OCI-LY1 (cell line): ENCODE measurements at regions not wholly inside any gene's neighbourhood (a gene's known extent, or its start where the extent isn't known, plus 50 kb on each side); places are given as distances from the start of the nearest gene placed in this dataset.

Source experiments
- H2AFZ ChIP-seq: fragments of 200-600 bp; sonication (generic), shearing (Covaris generic); 2 replicates; pipeline ENCODE4 v1.6.0; 2014; ENCODE audit warnings: antibody characterized with exemption, mild to moderate bottlenecking, low read length
- H3F3A ChIP-seq: fragments of 200-600 bp; sonication (generic), shearing (Covaris generic); 2 replicates; pipeline ENCODE4 v1.6.0; 2014; ENCODE audit warnings: mild to moderate bottlenecking, antibody characterized with exemption, low read length, moderate library complexity; ENCODE audit not compliant: insufficient read depth
- H3K27ac ChIP-seq: fragments of 200-600 bp; sonication (generic); 2 replicates; pipeline ENCODE4 v1.5.1; 2014; ENCODE audit warnings: low read length, mixed run types, mild to moderate bottlenecking, low read depth; ENCODE audit not compliant: poor library complexity, severe bottlenecking
- H3K27me3 ChIP-seq: fragments of 200-600 bp; sonication (generic); 2 replicates; pipeline ENCODE4 v1.6.0; 2014; ENCODE audit warnings: antibody characterized with exemption, mild to moderate bottlenecking, low read length, moderate library complexity; ENCODE audit not compliant: insufficient read depth
- H3K36me3 ChIP-seq: fragments of 200-600 bp; sonication (generic); 2 replicates; pipeline ENCODE4 v1.6.1; 2014; ENCODE audit warnings: mild to moderate bottlenecking, antibody characterized with exemption, low read length, moderate library complexity, mixed read lengths; ENCODE audit not compliant: insufficient read depth
- H3K4me1 ChIP-seq: fragments of 200-600 bp; sonication (generic); 2 replicates; pipeline ENCODE4 v1.5.1; 2014; ENCODE audit warnings: mild to moderate bottlenecking, low read length, moderate library complexity; ENCODE audit not compliant: insufficient read depth, severe bottlenecking
- H3K4me2 ChIP-seq: fragments of 200-600 bp; sonication (generic), shearing (Covaris generic); 2 replicates; pipeline ENCODE4 v1.6.1; 2014; ENCODE audit warnings: low read length
- H3K4me3 ChIP-seq: fragments of 200-600 bp; sonication (generic); 2 replicates; pipeline ENCODE4 v1.5.1; 2014; ENCODE audit warnings: low read length, low read depth, mild to moderate bottlenecking, mixed read lengths; ENCODE audit not compliant: poor library complexity, severe bottlenecking
- H3K79me2 ChIP-seq: fragments of 200-600 bp; shearing (Covaris generic); 2 replicates; pipeline ENCODE4 v1.6.1; 2016; ENCODE audit warnings: mixed run types, low read length, mixed read lengths; ENCODE audit not compliant: insufficient read depth
- H3K9ac ChIP-seq: fragments of 200-600 bp; sonication (generic), shearing (Covaris generic); 2 replicates; pipeline ENCODE4 v1.6.1; 2014; ENCODE audit warnings: mild to moderate bottlenecking, low read length, mixed read lengths
- H3K9me2 ChIP-seq: fragments of 200-600 bp; sonication (generic), shearing (Covaris generic); 2 replicates; pipeline ENCODE4 v1.6.1; 2014; ENCODE audit warnings: low read depth, mild to moderate bottlenecking, low read length, mixed read lengths
- H3K9me3 ChIP-seq: fragments of 200-600 bp; shearing (Covaris generic); 2 replicates; pipeline ENCODE4 v1.6.1; 2014; ENCODE audit warnings: low read length, mixed read lengths
- H4K20me1 ChIP-seq: fragments of 200-600 bp; sonication (generic), shearing (Covaris generic); 2 replicates; pipeline ENCODE4 v1.6.0; 2016; ENCODE audit warnings: mild to moderate bottlenecking, low read length; ENCODE audit not compliant: insufficient read depth
- EZH2 ChIP-seq: fragments of 200-600 bp; sonication (generic), shearing (Covaris generic); IDR thresholded peaks from 2 replicates; pipeline ENCODE4 v1.8.0; 2017; ENCODE audit warnings: borderline replicate concordance, mixed run types, mild to moderate bottlenecking, antibody characterized with exemption, low read length, moderate library complexity, mixed read lengths
- TF ChIP-seq, protein P1 (sequence below): fragments of 200-600 bp; sonication (generic), shearing (Covaris generic); IDR thresholded peaks from 2 replicates; pipeline ENCODE4 v1.5.1; 2017; ENCODE audit warnings: mild to moderate bottlenecking, antibody characterized with exemption, low read length, moderate library complexity, mixed read lengths

DNA sequence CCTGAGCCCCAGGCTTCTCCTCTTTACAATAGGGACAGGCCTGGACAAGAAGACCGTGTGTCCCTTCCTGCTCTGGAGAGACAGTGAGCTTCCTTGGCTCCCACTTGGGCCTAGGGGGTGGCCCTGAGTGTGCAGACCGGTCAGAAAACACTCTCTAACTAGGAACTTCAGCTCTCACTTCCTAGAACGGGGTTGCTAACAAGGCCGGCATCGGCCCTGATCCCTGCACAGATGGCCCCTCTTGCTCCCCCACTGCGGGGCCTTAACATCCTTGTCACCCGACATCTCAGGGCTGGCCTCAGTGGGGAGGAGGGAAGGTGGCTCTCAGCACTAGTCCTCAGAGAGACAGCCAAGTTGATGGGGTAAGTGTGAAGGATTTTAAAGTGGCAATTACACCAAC is 406.9 kb downstream of the CTTN start:
- Histone ChIP-seq H3K4me1 (no peaks in the 10 kb centered on the region), H4K20me1 (no peaks in the 10 kb centered on the region), H3K9me3 (no peaks in the 10 kb centered on the region), H2AFZ (no peak overlapping the region), H3K9me2 (no peaks in the 10 kb centered on the region), H3K27me3 (no peaks in the 10 kb centered on the region), H3K9ac (no peak overlapping the region), H3K27ac (no peak overlapping the region), H3K36me3 (no peaks in the 10 kb centered on the region), H3K4me3 (no peak overlapping the region), H3F3A (no peaks in the 10 kb centered on the region), H3K79me2 (no peaks in the 10 kb centered on the region), H3K4me2 (no peak overlapping the region)
- TF ChIP-seq EZH2 = no peak
- TF ChIP-seq, protein P1, sequence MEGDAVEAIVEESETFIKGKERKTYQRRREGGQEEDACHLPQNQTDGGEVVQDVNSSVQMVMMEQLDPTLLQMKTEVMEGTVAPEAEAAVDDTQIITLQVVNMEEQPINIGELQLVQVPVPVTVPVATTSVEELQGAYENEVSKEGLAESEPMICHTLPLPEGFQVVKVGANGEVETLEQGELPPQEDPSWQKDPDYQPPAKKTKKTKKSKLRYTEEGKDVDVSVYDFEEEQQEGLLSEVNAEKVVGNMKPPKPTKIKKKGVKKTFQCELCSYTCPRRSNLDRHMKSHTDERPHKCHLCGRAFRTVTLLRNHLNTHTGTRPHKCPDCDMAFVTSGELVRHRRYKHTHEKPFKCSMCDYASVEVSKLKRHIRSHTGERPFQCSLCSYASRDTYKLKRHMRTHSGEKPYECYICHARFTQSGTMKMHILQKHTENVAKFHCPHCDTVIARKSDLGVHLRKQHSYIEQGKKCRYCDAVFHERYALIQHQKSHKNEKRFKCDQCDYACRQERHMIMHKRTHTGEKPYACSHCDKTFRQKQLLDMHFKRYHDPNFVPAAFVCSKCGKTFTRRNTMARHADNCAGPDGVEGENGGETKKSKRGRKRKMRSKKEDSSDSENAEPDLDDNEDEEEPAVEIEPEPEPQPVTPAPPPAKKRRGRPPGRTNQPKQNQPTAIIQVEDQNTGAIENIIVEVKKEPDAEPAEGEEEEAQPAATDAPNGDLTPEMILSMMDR = no peak

DNA sequence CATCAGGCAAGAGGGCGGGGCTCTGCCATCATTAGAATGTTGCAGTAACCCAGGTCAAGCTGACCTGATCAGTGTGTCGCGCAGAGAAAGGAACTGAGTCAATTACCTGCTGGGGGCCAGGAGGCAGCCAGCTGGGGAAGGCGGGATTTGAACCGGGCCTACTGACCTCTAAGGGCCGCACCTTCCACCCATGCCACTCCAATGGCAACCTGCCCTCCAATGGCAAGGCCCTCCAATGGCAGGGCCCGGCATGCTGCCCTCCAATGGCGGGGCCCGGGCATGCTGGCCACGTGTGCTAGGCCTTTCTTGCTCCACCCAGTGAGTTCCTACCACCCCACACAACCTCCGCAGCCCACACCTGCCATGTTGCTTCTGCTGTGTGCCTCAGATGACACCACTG is 407.6 kb downstream of the CTTN start:
- no peak overlapping the region for H3K27ac ChIP-seq
- H3K4me3 ChIP-seq = no peak overlapping the region
- no peaks in the 10 kb centered on the region for H3K9me2 ChIP-seq
- H3K9me3 ChIP-seq = no peaks in the 10 kb centered on the region
- H3K36me3 ChIP-seq = no peaks in the 10 kb centered on the region
- H4K20me1 ChIP-seq = no peaks in the 10 kb centered on the region
- H3K79me2 ChIP-seq = no peaks in the 10 kb centered on the region
- H2AFZ ChIP-seq = no peak overlapping the region
- no peaks in the 10 kb centered on the region for H3F3A ChIP-seq
- no peak overlapping the region for H3K9ac ChIP-seq
- H3K27me3 ChIP-seq = no peaks in the 10 kb centered on the region
- no peak overlapping the region for H3K4me2 ChIP-seq
- H3K4me1 ChIP-seq = no peaks in the 10 kb centered on the region
- TF ChIP-seq, protein P1 = no peak
- TF ChIP-seq EZH2 = no peak

DNA sequence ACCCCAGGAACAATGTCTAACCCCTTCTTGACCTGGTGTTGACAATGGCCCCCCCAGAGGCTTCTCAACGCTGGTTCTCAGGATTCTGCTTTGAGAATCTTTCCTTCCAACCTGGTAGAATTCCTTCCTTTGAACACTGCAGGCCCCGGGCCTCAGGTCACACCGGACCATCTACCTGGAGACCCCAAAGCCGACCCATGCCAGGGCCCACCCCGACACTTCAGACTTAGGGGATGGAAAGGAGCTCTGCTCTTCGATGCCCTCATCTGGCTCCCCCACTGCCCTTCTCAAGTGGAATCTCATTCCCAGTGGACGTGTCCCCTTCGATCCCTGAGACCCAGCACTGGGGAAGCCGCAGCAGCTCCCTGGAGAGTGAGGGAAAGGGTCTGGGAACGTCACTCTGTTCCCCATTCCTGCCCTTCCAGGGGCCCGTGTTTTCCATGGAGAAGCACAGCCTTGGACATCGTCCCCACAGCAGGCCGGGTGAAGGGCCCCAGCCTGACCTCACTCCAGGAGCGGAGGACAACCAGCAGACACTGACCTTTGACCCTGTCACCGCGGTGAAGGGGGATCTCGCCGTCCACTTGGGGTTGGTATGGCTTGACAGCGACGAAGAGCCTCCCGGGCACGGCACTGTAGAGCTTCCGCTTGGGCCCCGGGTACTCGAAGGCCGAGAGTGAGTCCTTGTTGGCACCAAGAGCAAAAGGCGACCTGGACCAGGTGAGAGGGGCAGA is 408.3 kb downstream of the CTTN start:
- Histone ChIP-seq H3K9ac (no peak overlapping the region), H3K9me2 (no peaks in the 10 kb centered on the region), H2AFZ (no peak overlapping the region), H3K4me3 (no peak overlapping the region), H3K27ac (no peak overlapping the region), H3K9me3 (no peaks in the 10 kb centered on the region), H3K27me3 (no peaks in the 10 kb centered on the region), H3K79me2 (no peaks in the 10 kb centered on the region), H4K20me1 (no peaks in the 10 kb centered on the region), H3K4me2 (no peak overlapping the region), H3F3A (no peaks in the 10 kb centered on the region), H3K36me3 (no peaks in the 10 kb centered on the region), H3K4me1 (no peaks in the 10 kb centered on the region)
- no peak for TF ChIP-seq EZH2
- TF ChIP-seq, protein P1 = no peak
